BJ (cell line): ENCODE measurements at regions not wholly inside any gene's neighbourhood (a gene's known extent, or its start where the extent isn't known, plus 50 kb on each side); places are given as distances from the start of the nearest gene placed in this dataset.

ENCODE experiments used
- CTCF ChIA-PET: fragments of 350-600 bp; formaldehyde crosslinking; extraction: SDS; loops from one replicate; lab custom pipeline; 2021; ENCODE audit warnings: antibody characterized with exemption, inconsistent platforms; lab: Yijun Ruan, JAX
- POLR2A ChIA-PET: fragments of 300-600 bp; sonication (Branson Sonifier 250); formaldehyde crosslinking; extraction: SDS; loops from one replicate; lab custom pipeline; 2021; ENCODE audit warnings: antibody characterized with exemption; lab: Charles Lee
- DNase-seq: peaks from one replicate; pipeline ENCODE4 v3.0.0-alpha.2; 2011; ENCODE audit warnings: low read depth
- H3K27me3 ChIP-seq: 2 replicates; pipeline ENCODE4 v1.6.0; 2011; ENCODE audit warnings: low read length; ENCODE audit not compliant: control insufficient read depth, insufficient read depth
- H3K36me3 ChIP-seq: 2 replicates; pipeline ENCODE4 v1.5.1; 2011; ENCODE audit warnings: low read length; ENCODE audit not compliant: control insufficient read depth, insufficient read depth
- H3K4me3 ChIP-seq: 2 replicates; pipeline ENCODE4 v1.5.1; 2011; ENCODE audit warnings: low read depth, mild to moderate bottlenecking, control low read depth, low read length
- TF ChIP-seq, protein P1 (sequence below): IDR thresholded peaks from 2 replicates; pipeline ENCODE4 v1.5.1; 2011; ENCODE audit warnings: low read depth, mild to moderate bottlenecking, control low read depth, inconsistent platforms, low read length, moderate library complexity; ENCODE audit not compliant: insufficient read depth

GRCh38 chr7:51621956-51622355 lies 305.3 kb upstream of the COBL start:
- Histone ChIP-seq H3K27me3 (no peaks in the 10 kb centered on the region), H3K4me3 (no peak overlapping the region), H3K36me3 (no peaks in the 10 kb centered on the region)
- no peak for DNase-seq
- TF ChIP-seq, protein P1, sequence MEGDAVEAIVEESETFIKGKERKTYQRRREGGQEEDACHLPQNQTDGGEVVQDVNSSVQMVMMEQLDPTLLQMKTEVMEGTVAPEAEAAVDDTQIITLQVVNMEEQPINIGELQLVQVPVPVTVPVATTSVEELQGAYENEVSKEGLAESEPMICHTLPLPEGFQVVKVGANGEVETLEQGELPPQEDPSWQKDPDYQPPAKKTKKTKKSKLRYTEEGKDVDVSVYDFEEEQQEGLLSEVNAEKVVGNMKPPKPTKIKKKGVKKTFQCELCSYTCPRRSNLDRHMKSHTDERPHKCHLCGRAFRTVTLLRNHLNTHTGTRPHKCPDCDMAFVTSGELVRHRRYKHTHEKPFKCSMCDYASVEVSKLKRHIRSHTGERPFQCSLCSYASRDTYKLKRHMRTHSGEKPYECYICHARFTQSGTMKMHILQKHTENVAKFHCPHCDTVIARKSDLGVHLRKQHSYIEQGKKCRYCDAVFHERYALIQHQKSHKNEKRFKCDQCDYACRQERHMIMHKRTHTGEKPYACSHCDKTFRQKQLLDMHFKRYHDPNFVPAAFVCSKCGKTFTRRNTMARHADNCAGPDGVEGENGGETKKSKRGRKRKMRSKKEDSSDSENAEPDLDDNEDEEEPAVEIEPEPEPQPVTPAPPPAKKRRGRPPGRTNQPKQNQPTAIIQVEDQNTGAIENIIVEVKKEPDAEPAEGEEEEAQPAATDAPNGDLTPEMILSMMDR = no peak
- POLR2A ChIA-PET = no interaction called here
- CTCF ChIA-PET = no interaction called here

GRCh38 chr7:51620706-51621105 lies 304.1 kb upstream of the COBL start:
- CTCF ChIA-PET = no interaction called here
- no peak overlapping the region for H3K4me3 ChIP-seq
- DNase-seq = no peak
- POLR2A ChIA-PET = no interaction called here
- no peaks in the 10 kb centered on the region for H3K27me3 ChIP-seq
- TF ChIP-seq, protein P1 = no peak
- no peaks in the 10 kb centered on the region for H3K36me3 ChIP-seq

GRCh38 chr7:51619880-51620279 lies 303.3 kb upstream of the COBL start:
- ChIA-PET CTCF (no interaction called here), POLR2A (no interaction called here)
- no peak for DNase-seq
- Histone ChIP-seq H3K27me3 (no peaks in the 10 kb centered on the region), H3K36me3 (no peaks in the 10 kb centered on the region), H3K4me3 (no peak overlapping the region)
- TF ChIP-seq, protein P1 = no peak

GRCh38 chr7:51617686-51618085 lies 301.1 kb upstream of the COBL start:
- TF ChIP-seq, protein P1 = no peak
- Histone ChIP-seq H3K27me3 (no peaks in the 10 kb centered on the region), H3K36me3 (no peaks in the 10 kb centered on the region), H3K4me3 (no peak overlapping the region)
- ChIA-PET POLR2A (no interaction called here), CTCF (no interaction called here)
- DNase-seq = no peak

DNA sequence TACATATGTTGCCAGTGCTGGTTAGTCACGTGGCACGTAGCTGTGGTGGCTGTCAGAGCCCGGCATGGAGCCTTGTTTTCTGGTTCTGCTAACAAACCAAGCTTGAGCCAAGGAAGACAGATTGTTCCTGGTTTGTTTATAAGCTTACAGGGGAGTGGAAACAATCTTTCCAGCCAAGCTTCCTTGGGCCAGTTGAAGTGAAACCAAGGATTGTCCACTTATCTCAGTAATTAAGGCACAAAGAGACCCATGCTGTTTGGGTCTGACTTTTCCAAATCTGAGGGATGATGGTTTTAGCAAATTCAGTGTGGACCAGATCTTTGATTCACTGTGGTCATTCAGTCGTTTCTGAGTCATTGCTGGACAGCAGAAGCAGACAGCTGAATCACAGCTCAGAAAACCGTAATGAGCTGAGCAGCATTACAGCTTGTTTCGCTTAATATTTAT lies 297.3 kb upstream of the COBL start:
- CTCF ChIA-PET = no interaction called here
- POLR2A ChIA-PET = no interaction called here
- no peaks in the 10 kb centered on the region for H3K36me3 ChIP-seq
- H3K27me3 ChIP-seq = no peaks in the 10 kb centered on the region
- DNase-seq = no peak
- no peak overlapping the region for H3K4me3 ChIP-seq
- TF ChIP-seq, protein P1 = no peak
